Upper lobe of left lung (tissue), 4 donors: ENCODE measurements at regions not wholly inside any gene's neighbourhood (a gene's known extent, or its start where the extent isn't known, plus 50 kb on each side); places are given as distances from the start of the nearest gene placed in this dataset.

Source experiments
- CTCF ChIP-seq, 6 experiments: fragments of 450-650 bp in 4 of 6; fragments of 200-600 bp in 2 of 6; sonication (generic) in 2 of 6; IDR thresholded peaks; one replicate each; pipeline ENCODE4 v1.5.1; 2016 to 2019; ENCODE audit warnings: antibody characterized with exemption in 6 of 6
- EP300 ChIP-seq, 4 donors: sonication (generic); formaldehyde crosslinking; IDR thresholded peaks; one replicate each; pipeline ENCODE4 v1.5.1; 2017; ENCODE audit warnings: antibody characterized with exemption in 4 of 4, control low read depth in 2 of 4
- POLR2AphosphoS5 ChIP-seq, 2 donors: sonication (generic); formaldehyde crosslinking; IDR thresholded peaks; one replicate each; pipeline ENCODE4 v1.5.1; 2017; ENCODE audit warnings: antibody characterized with exemption in 2 of 2

GRCh38 chr12:67506739-67507138 is 141.8 kb upstream of the DYRK2 start:
- TF ChIP-seq EP300 (IDR thresholded peaks at IDR 0.05) = no peak
- no peak for TF ChIP-seq CTCF (IDR thresholded peaks at IDR 0.05)
- TF ChIP-seq POLR2AphosphoS5 (IDR thresholded peaks at IDR 0.05) = no peak
